Gastrocnemius medialis (tissue), 4 donors: ENCODE measurements at regions not wholly inside any gene's neighbourhood (a gene's known extent, or its start where the extent isn't known, plus 50 kb on each side); places are given as distances from the start of the nearest gene placed in this dataset.

Source experiments
- ATAC-seq, 2 donors: fragments of 150-250 bp; one replicate each; pipeline ENCODE4 v1.9.1; 2016
- DNase-seq, 2 donors: peaks; one replicate each; pipeline ENCODE4 v3.0.0-alpha.2; 2019
- H3K27ac ChIP-seq, 4 donors: fragments of 200-600 bp; sonication (generic); 1 replicate in 1 of 4; 2 replicates in 3 of 4; pipeline ENCODE4 v1.5.1; 2016 to 2018; ENCODE audit warnings: mild to moderate bottlenecking in 2 of 4, moderate library complexity in 1 of 4
- H3K27me3 ChIP-seq, 3 donors: fragments of 200-600 bp; sonication (generic) in 2 of 3; 1 replicate in 1 of 3; 2 replicates in 2 of 3; pipeline versions ENCODE4 v1.5.1 to v1.6.0; 2016 to 2019; ENCODE audit warnings: mild to moderate bottlenecking in 1 of 3, moderate library complexity in 1 of 3
- H3K36me3 ChIP-seq, 2 donors: fragments of 200-600 bp; sonication (generic) in 1 of 2; one replicate each; pipeline ENCODE4 v1.5.1; 2017 to 2018
- H3K4me1 ChIP-seq, 2 donors: fragments of 200-600 bp; sonication (generic) in 1 of 2; one replicate each; pipeline ENCODE4 v1.5.1; 2016 to 2017; ENCODE audit warnings: mild to moderate bottlenecking in 2 of 2
- H3K4me3 ChIP-seq, 4 donors: fragments of 200-600 bp; sonication (generic) in 3 of 4; 1 replicate in 1 of 4; 2 replicates in 3 of 4; pipeline ENCODE4 v1.5.1; 2016 to 2019; ENCODE audit warnings: mild to moderate bottlenecking in 2 of 4
- H3K9me3 ChIP-seq, 3 donors: fragments of 200-600 bp; sonication (generic) in 2 of 3; 1 replicate in 1 of 3; 2 replicates in 2 of 3; pipeline ENCODE4 v1.5.1; 2016 to 2019
- CTCF ChIP-seq, 5 experiments: fragments of 450-650 bp in 3 of 5; fragments of 200-600 bp in 2 of 5; sonication (generic) in 2 of 5; IDR thresholded peaks in 4 of 5; conservative IDR thresholded peaks in 1 of 5; 1 replicate in 4 of 5; 2 replicates in 1 of 5; pipeline ENCODE4 v1.5.1; 2016 to 2019; ENCODE audit warnings: antibody characterized with exemption in 5 of 5, mild to moderate bottlenecking in 3 of 5, moderate library complexity in 3 of 5
- POLR2A ChIP-seq, 2 donors: fragments of 450-650 bp; IDR thresholded peaks; one replicate each; pipeline ENCODE4 v1.6.1; 2017; ENCODE audit warnings: antibody characterized with exemption in 2 of 2, mild to moderate bottlenecking in 2 of 2, moderate library complexity in 2 of 2
- in situ Hi-C, 4 donors: fragments of 200-750 bp; cut with MboI; loops; one replicate each; pipeline versions ENCODE4 v1.15.0 to v1.8.0; 2017; ENCODE audit warnings: low sequenced_read_pairs in 4 of 4
- intact Hi-C: fragments of 100-400 bp; cut with DNase I; formaldehyde crosslinking; loops from one replicate; pipeline ENCODE4 v1.15.1; 2023; ENCODE audit warnings: low total_unique reads

GRCh38 chr11:47914743-47915142 is 65.6 kb upstream of the PTPRJ start:
- DNase-seq = no peak
- in situ Hi-C loops (no loop called here), intact Hi-C loops (no loop called here)
- no peak overlapping the region for H3K4me3 ChIP-seq
- H3K4me1 ChIP-seq = no peaks in the 10 kb centered on the region
- no peak for ATAC-seq
- no peaks in the 10 kb centered on the region for H3K36me3 ChIP-seq
- H3K27ac ChIP-seq = no peak overlapping the region
- H3K27me3 ChIP-seq = no peaks in the 10 kb centered on the region
- no peak for TF ChIP-seq CTCF (IDR thresholded peaks at IDR 0.05 in 4 of 5, conservative IDR thresholded peaks at IDR 0.05 in 1 of 5)
- TF ChIP-seq POLR2A (IDR thresholded peaks at IDR 0.05) = no peak
- no peaks in the 10 kb centered on the region for H3K9me3 ChIP-seq

GRCh38 chr11:47913529-47914244 is 65.5 kb upstream of the NUP160 start:
- ATAC-seq = no peak
- Histone ChIP-seq H3K9me3 (no peaks in the 10 kb centered on the region), H3K4me3 (no peak overlapping the region), H3K27me3 (no peaks in the 10 kb centered on the region), H3K27ac (no peak overlapping the region), H3K4me1 (no peaks in the 10 kb centered on the region), H3K36me3 (no peaks in the 10 kb centered on the region)
- in situ Hi-C loops = no loop called here
- intact Hi-C loops = no loop called here
- no peak for DNase-seq
- TF ChIP-seq CTCF (IDR thresholded peaks at IDR 0.05 in 4 of 5, conservative IDR thresholded peaks at IDR 0.05 in 1 of 5) = no peak
- no peak for TF ChIP-seq POLR2A (IDR thresholded peaks at IDR 0.05)

- H3K9me3 ChIP-seq = no peaks in the 10 kb centered on the region
- in situ Hi-C loops (no loop called here), intact Hi-C loops (no loop called here)
- H3K27me3 ChIP-seq = no peaks in the 10 kb centered on the region
- ATAC-seq = no peak
- H3K27ac ChIP-seq = no peak overlapping the region
- no peak for TF ChIP-seq POLR2A (IDR thresholded peaks at IDR 0.05)
- TF ChIP-seq CTCF (IDR thresholded peaks at IDR 0.05 in 4 of 5, conservative IDR thresholded peaks at IDR 0.05 in 1 of 5) = no peak
- no peak overlapping the region for H3K4me3 ChIP-seq
- no peak for DNase-seq
- no peaks in the 10 kb centered on the region for H3K36me3 ChIP-seq
- H3K4me1 ChIP-seq = no peaks in the 10 kb centered on the region
These were observed 64.8 kb upstream of the NUP160 start for GRCh38 chr11:47912843-47913437.

GRCh38 chr11:47911149-47911548 is 63.0 kb upstream of the NUP160 start:
- Histone ChIP-seq H3K36me3 (no peaks in the 10 kb centered on the region), H3K4me1 (no peaks in the 10 kb centered on the region), H3K27me3 (no peaks in the 10 kb centered on the region), H3K27ac (no peak overlapping the region), H3K9me3 (no peaks in the 10 kb centered on the region), H3K4me3 (no peak overlapping the region)
- TF ChIP-seq POLR2A (IDR thresholded peaks at IDR 0.05) (no peak), CTCF (IDR thresholded peaks at IDR 0.05 in 4 of 5, conservative IDR thresholded peaks at IDR 0.05 in 1 of 5) (no peak)
- ATAC-seq (no peak), DNase-seq (no peak)
- intact Hi-C loops = no loop called here
- in situ Hi-C loops = no loop called here
